ENCODE measurements at regions not wholly inside any gene's neighbourhood (a gene's known extent, or its start where the extent isn't known, plus 50 kb on each side); places are given as distances from the start of the nearest gene placed in this dataset.
"Not testable (repeated sequence)": the region's sequence is repeated elsewhere in the genome, so short reads cannot be mapped to it uniquely, and the experiment has no call there.

- DNase-seq (ENCODE audit: low spot score) = no peak
Observed at GRCh38 chr7:91692800-91693199, 187.7 kb downstream of the MTERF1 start.

DNA sequence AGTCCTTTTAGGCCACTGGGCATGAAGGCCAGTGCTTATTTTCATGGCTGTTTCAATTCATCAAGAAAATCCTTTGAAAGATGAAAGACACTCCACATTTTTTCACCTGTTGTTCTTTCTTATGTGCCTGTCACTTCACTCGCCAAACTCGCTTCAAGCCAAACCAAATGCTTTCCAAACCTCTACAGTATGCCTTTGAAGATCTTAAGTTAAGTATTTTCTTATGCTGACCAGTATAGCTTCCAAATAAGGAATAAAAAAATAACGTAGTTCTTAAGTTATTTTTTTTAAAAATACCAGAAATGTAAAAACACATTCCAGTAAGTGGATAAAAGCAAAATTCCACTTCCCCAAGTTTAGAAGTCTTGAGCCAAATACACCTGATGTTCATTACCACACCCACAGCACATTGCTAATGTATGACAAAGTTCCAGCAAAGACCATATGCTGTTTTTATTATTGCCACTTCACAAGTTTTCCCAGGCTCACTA, 186.1 kb downstream of the MTERF1 start:
- no peak for DNase-seq (ENCODE audit: low spot score)

DNA sequence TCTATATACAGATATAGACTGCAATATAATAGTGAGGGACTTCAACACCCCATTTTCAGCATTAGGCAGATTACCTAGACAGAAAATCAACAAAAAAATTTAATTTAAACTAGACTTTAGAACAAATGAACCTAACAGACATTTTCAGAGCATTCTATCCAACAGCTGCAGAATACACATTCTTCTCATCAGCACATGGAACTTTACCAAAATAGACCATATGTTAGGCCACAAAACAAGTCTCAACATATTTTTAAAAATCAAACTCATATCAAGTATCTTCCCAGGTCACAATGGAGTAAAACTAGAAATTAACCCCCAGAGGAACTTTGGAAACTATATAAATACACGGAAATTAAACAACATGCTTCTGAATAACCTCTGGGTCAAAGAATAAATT, 169.6 kb downstream of the MTERF1 start:
- no peak for DNase-seq (ENCODE audit: low spot score)

DNA sequence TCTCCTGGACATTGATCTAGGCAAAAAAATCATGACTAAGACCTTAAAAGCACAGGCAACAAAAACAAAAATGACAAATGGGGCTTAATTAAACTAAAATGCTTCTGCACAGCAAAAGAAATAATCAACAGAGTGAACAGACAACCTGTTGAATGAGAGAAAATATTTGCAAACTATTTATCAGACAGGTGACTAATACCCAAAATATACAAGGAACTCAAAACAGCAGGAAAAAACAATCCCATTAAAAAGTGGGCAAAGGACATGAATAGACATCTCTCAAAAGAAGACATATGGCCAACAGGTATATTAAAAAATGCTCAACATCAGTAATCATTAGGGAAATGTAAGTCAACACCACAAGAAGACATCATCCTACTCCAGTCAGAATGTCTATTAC, 166.8 kb downstream of the MTERF1 start:
- DNase-seq (ENCODE audit: low spot score) = no peak

- DNase-seq (ENCODE audit: low spot score) = no peak
Observed at GRCh38 chr7:91717681-91718470, 162.6 kb downstream of the MTERF1 start.

DNA sequence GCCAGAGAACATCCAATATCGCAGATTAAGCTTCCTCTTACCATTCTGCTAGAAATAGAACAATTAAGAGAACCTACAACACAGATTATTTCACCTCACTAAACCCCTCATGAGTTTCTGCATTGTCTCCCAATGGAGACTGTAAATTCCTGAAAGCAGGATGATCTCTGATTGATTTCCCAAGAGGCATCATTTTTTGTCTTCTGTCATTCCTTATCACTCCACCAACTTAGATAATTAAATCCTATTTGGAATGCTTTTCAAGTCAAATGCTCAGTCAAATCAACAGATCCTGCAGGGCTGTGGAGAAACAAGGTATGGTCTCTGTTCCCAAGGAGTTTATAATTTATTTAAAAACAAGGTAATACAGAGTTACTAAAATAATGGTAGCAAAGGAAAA, 161.5 kb downstream of the MTERF1 start:
- DNase-seq (ENCODE audit: low spot score) = no peak

DNA sequence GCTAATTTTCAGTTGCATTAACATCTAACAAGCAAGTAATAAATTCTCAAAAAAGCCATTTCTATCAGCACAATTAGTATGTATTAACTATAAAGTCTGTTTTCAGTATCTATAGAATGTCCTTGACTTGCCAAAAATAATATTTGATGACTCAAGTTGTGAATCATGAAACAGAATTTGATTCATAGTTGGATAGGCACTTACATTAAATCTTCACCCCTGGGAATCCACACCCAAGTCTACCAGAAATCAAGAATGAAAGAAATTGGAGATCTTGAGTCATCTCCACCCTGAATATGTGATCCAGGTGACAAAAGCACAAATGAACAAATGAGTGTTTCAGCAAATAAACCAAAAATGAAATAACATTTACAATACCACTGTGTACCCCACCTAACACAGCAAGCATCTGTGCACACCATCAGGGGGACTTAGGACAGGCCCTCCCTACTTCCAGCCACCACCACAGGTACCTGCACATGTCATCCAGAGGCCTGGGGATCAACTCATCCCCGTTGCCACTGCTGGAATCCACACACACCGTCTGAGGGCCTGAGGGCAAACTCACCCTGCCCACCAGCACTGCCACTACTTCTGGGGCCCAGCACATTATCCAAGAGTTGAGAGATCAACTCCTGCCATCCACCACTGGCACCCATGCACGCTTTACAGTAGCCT, 160.1 kb downstream of the MTERF1 start:
- DNase-seq (ENCODE audit: low spot score) = no peak

GRCh38 chr7:91722831-91723230, 157.7 kb downstream of the MTERF1 start:
- DNase-seq (ENCODE audit: low spot score) = no peak

GRCh38 chr7:91729046-91729445, 151.5 kb downstream of the MTERF1 start:
- DNase-seq (ENCODE audit: low spot score) = not testable (repeated sequence)

DNA sequence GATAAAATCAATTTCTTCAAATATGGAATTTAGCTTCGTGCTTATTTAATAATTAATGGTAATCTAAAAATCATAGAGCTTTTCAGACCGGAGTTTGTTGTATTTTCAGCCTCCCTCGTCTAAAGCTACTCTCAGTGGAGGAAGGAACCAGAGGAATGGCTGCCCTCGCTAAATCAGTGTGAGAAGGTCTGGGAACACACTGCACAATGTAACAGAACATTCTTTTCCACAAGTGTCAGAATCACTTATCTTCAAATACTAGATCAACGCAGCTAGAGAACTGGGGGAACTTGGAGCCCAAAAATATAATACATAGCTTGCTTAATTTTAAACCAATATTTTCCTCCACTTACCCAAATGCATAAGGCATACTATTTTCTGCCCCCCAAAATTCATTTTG, 148.5 kb downstream of the MTERF1 start:
- no peak for DNase-seq (ENCODE audit: low spot score)

- no peak for DNase-seq (ENCODE audit: low spot score)
Observed at GRCh38 chr7:91749418-91749817, 131.1 kb downstream of the MTERF1 start.

GRCh38 chr7:91750091-91750490, 130.4 kb downstream of the MTERF1 start:
- no peak for DNase-seq (ENCODE audit: low spot score)

DNA sequence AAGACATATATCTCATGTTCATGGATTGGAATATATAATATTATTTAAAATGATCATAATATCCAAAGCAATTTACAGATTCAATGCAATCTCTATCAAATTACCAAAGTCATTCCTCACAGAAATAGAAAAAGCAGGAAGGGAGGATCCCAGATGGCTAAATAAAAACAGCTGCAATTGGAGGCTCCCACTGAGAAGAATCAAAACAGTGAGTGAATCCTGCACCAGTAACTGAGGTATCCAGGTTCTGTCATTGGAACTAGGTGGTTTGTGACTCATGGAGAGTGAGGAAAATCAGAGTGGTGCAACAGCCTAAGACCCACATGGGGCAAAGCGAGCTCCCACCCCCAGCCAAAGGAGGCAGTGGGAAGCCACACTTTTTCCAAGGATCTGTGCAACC, 128.4 kb downstream of the MTERF1 start:
- DNase-seq (ENCODE audit: low spot score) = no peak

GRCh38 chr7:91754280-91754679, 126.2 kb downstream of the MTERF1 start:
- DNase-seq (ENCODE audit: low spot score) = not testable (repeated sequence)

DNA sequence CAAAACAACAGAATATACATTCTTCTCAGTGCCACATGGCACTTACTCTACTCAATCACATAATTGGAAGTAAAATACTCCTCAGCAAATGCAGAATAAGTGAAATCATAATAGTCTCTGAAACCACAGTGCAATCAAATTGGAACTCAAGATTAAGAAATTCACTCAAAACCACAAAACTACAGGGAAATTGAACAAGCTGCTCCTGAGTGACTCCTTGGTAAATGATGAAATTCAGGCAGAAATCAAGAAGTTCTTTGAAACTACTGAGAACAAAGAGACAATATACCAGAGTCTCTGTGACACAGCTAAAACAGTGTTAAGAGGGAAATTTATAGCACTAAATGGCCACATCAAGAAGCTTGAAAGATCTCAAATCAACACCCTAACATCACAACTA, 125.4 kb downstream of the MTERF1 start:
- DNase-seq (ENCODE audit: low spot score) = not testable (repeated sequence)

- no peak for DNase-seq (ENCODE audit: low spot score)
Observed at GRCh38 chr7:91759205-91759863, 121.2 kb downstream of the MTERF1 start.

- DNase-seq (ENCODE audit: low spot score) = no peak
Observed at GRCh38 chr7:91767820-91768219, 112.7 kb downstream of the MTERF1 start.

- DNase-seq (ENCODE audit: low spot score) = no peak
Observed at GRCh38 chr7:91771394-91771793, 109.1 kb downstream of the MTERF1 start.

DNA sequence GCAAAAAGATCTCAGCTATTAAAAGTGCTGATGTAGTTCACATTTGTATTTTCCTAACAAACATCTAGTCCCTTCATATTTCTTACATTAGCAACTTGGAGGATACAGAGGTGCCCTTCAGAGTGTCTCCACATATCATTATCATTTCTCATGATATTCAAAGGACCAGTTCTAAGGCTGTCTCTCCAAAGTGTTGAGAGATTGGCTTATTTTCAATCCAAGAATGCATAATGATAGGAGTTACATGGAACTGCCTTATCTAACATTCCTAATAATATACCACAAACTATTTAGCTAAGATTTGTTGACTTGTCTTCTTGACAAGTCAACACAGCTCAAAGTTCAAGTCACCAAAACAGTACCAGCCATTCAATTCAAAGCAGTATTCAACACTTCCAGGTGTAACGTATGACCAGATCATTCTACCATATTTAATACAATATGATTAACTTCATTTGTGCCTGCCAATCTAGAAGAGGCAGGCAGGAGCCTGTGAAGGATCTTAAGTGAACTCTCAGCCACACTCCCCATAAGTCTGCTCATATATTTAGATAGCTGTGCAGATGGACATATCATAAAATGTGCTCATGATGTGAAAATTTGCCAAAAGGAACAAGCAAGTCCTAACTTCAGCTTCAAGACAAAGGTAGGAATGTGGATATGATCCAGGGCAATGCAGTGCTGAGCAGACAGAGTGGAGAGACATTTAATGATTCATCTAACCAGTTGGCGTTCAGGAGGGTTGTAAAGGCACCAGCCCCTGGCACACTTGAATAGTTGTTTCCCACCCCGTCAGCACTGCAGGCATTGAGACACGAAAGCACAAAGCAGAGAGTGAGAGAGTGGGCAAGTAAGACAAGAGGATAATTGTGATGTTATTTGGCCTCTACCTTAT, 108.3 kb downstream of the MTERF1 start:
- DNase-seq (ENCODE audit: low spot score) = no peak

DNA sequence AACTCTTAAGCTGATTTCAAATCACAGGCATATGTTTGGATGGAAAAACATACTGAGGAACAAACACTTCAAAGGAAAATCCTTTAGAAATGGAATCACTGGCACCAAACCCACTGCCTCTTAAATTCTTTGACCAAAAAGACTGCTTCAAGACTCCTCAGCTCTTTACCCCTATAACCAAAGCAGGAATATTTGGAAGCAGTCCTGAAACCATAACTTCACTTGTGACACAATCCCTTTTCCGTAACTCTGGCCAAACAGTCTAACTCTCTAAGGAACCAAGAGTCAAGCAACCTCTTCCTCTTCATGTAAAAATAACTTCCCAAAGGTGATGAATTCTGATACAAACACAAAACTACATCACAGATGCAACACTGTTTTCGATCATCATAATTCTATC, 104.3 kb downstream of the MTERF1 start:
- no peak for DNase-seq (ENCODE audit: low spot score)

- DNase-seq (ENCODE audit: low spot score) = no peak
Observed at GRCh38 chr7:91777522-91777921, 103.0 kb downstream of the MTERF1 start.

DNA sequence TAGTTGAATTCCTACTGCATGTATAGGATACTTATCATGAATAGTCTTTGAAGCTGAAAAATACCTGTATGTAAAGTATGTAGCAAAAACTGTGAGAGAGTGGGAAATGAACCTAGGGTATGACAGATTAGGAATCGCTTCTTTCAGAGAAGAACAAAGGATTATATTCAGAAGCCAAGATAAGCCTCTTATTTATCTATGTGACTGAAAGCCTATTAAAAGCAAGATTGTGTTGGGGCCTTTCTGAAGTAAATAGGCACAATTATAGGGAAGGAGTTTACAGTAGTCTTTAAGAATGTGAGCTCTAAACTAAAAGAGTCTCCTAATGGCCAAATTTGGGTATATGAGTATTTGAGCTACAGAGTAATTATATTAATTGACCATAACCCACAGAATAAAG, 102.1 kb downstream of the MTERF1 start:
- DNase-seq (ENCODE audit: low spot score) = no peak

Measured in kidney capillary endothelial cell (primary cell).